SU-DHL-6 (cell line): ENCODE measurements at regions not wholly inside any gene's neighbourhood (a gene's known extent, or its start where the extent isn't known, plus 50 kb on each side); places are given as distances from the start of the nearest gene placed in this dataset.

Experiments
- EZH2phosphoT487 ChIP-seq: fragments of 200-600 bp; sonication (generic), shearing (Covaris generic); conservative IDR thresholded peaks from 2 replicates; pipeline ENCODE4 v1.6.1; 2018; ENCODE audit warnings: mild to moderate bottlenecking, antibody characterized with exemption, low read length, moderate library complexity, mixed read lengths
- TF ChIP-seq, protein P1 (sequence below): fragments of 200-600 bp; sonication (generic); IDR thresholded peaks from one replicate; pipeline ENCODE4 v1.5.1; 2017; ENCODE audit warnings: antibody characterized with exemption, mild to moderate bottlenecking, low read length, moderate library complexity; ENCODE audit not compliant: insufficient read depth, poor library complexity, severe bottlenecking

DNA sequence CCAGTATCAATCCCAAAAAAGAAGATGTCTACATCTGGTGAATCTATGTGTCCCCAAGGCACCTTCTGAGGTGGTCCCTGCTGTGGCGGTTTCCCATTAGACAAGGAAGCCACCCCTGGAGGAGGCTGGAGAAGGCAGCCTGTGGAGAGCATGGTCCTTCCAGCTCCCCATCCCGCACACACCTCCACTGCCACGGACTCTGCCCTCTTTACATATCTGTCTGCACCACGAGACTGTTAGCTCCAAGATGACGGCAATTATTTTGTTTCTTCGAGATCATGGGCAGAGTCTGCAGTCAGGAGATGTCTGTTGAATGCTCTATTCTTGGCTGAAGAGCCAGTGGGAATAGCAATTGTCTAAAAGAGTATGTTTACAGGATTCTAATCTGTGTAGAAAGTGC, 132.0 kb downstream of the OSR1 start:
- TF ChIP-seq, protein P1, sequence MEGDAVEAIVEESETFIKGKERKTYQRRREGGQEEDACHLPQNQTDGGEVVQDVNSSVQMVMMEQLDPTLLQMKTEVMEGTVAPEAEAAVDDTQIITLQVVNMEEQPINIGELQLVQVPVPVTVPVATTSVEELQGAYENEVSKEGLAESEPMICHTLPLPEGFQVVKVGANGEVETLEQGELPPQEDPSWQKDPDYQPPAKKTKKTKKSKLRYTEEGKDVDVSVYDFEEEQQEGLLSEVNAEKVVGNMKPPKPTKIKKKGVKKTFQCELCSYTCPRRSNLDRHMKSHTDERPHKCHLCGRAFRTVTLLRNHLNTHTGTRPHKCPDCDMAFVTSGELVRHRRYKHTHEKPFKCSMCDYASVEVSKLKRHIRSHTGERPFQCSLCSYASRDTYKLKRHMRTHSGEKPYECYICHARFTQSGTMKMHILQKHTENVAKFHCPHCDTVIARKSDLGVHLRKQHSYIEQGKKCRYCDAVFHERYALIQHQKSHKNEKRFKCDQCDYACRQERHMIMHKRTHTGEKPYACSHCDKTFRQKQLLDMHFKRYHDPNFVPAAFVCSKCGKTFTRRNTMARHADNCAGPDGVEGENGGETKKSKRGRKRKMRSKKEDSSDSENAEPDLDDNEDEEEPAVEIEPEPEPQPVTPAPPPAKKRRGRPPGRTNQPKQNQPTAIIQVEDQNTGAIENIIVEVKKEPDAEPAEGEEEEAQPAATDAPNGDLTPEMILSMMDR: no peak
- no peak for TF ChIP-seq EZH2phosphoT487
